ENCODE measurements at regions not wholly inside any gene's neighbourhood (a gene's known extent, or its start where the extent isn't known, plus 50 kb on each side); places are given as distances from the start of the nearest gene placed in this dataset.

DNA sequence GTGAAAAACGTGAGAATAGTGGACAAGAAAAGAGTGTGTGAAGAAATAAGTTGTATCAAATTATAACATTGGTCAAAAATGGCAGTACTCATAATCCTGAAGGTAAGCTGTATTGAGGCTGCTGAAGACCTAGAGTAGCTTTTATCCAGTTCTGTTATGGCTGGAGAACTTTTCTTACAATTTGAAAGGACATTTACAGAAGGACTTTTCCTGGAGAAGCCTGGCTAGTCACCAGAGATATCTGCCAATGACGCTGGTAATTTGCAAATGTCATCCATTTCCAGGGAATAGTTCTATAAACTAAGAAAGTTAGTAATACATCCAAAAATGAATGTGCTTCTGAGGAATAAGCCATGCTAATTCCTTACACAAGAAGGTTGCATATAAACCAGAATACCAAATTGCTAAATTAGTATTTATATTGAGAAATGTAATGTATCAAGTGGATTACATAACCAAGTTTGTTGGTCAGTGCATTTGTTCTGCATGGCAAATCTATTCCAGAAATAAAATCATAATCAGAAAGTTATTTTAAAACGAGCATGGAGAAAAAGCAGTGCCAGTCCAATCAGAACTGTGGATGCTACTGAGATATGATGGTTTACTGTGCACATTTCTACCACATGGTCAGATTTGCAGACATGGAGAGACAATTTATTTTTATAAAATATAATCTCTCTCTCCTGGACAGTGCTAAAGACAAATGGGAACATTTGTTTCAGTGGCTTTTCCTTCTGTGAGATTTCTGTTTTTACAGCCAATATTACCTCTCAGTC lies 743.7 kb upstream of the HS3ST1 start:
- TF ChIP-seq CTCF (conservative IDR thresholded peaks at IDR 0.05 in 1 of 2, IDR thresholded peaks at IDR 0.05 in 1 of 2; ENCODE audit: extremely low read depth in 1 of 2, insufficient read depth in 1 of 2, low read depth in 1 of 2, low read length in 2 of 2) (no peak), EZH2 (IDR thresholded peaks at IDR 0.05; ENCODE audit: borderline replicate concordance, low read length) (no peak)
